HepG2 (cell line): ENCODE measurements at regions not wholly inside any gene's neighbourhood (a gene's known extent, or its start where the extent isn't known, plus 50 kb on each side); places are given as distances from the start of the nearest gene placed in this dataset.

Experiments used
- FOSL2 ChIP-seq: sonication (generic); formaldehyde crosslinking; IDR thresholded peaks from 2 replicates; pipeline ENCODE4 v1.4.0; 2020; ENCODE audit warnings: missing genetic modification reagents
- SMC3 ChIP-seq: IDR thresholded peaks from 2 replicates; pipeline ENCODE4 v1.6.1; 2011; ENCODE audit warnings: low read length, improper control_type of control experiment

- no peak for TF ChIP-seq SMC3
- TF ChIP-seq FOSL2 (CRISPR knock-in tag) = no peak
Observed at GRCh38 chr4:32425243-32425642, 1705.1 kb downstream of the PCDH7 start.
